H9 (cell line): ENCODE measurements at regions not wholly inside any gene's neighbourhood (a gene's known extent, or its start where the extent isn't known, plus 50 kb on each side); places are given as distances from the start of the nearest gene placed in this dataset.

Experiments
- DNase-seq: peaks from one replicate; pipeline ENCODE4 v3.0.0-alpha.2; 2017
- H2AFZ ChIP-seq: one replicate; pipeline ENCODE4 v1.6.1; 2013; ENCODE audit warnings: mild to moderate bottlenecking, low read length, control low read depth, moderate library complexity
- H2AK5ac ChIP-seq: 2 replicates; pipeline ENCODE4 v1.6.1; 2013; ENCODE audit warnings: low read length, control low read depth, mixed read lengths; ENCODE audit not compliant: insufficient read length
- H2BK120ac ChIP-seq: one replicate; pipeline ENCODE4 v1.6.1; 2013; ENCODE audit warnings: low read depth, mild to moderate bottlenecking, low read length, control low read depth, inconsistent platforms; ENCODE audit not compliant: poor library complexity, severe bottlenecking
- H2BK12ac ChIP-seq: 2 replicates; pipeline ENCODE4 v1.6.1; 2013; ENCODE audit warnings: low read length, control low read depth, mixed read lengths, low read depth; ENCODE audit not compliant: insufficient read length
- H2BK15ac ChIP-seq: 2 replicates; pipeline ENCODE4 v1.6.1; 2013; ENCODE audit warnings: low read depth, low read length, control low read depth
- H2BK20ac ChIP-seq: one replicate; pipeline ENCODE4 v1.6.1; 2013; ENCODE audit warnings: low read depth, mild to moderate bottlenecking, low read length, control low read depth, inconsistent platforms; ENCODE audit not compliant: poor library complexity, severe bottlenecking
- H2BK5ac ChIP-seq: 2 replicates; pipeline ENCODE4 v1.6.1; 2013; ENCODE audit warnings: low read length, control low read depth, mixed read lengths; ENCODE audit not compliant: insufficient read length
- H3K14ac ChIP-seq: 2 replicates; pipeline ENCODE4 v1.6.1; 2013; ENCODE audit warnings: low read length, control low read depth; ENCODE audit not compliant: insufficient read depth
- H3K18ac ChIP-seq: 2 replicates; pipeline ENCODE4 v1.6.1; 2013; ENCODE audit warnings: low read depth, mild to moderate bottlenecking, mixed read lengths, low read length, control low read depth; ENCODE audit not compliant: insufficient read length
- H3K23ac ChIP-seq: 2 replicates; pipeline ENCODE4 v1.6.1; 2013; ENCODE audit warnings: low read length, control low read depth, mixed read lengths, low read depth; ENCODE audit not compliant: insufficient read length
- H3K23me2 ChIP-seq: 2 replicates; pipeline ENCODE4 v1.6.1; 2013; ENCODE audit warnings: low read depth, mild to moderate bottlenecking, mixed read lengths, low read length, control low read depth; ENCODE audit not compliant: insufficient read length, poor library complexity, severe bottlenecking
- H3K27ac ChIP-seq: 2 replicates; pipeline ENCODE4 v1.5.1; 2013; ENCODE audit warnings: low read length, control low read depth, mixed read lengths, low read depth; ENCODE audit not compliant: insufficient read length
- H3K27me3 ChIP-seq: 2 replicates; pipeline ENCODE4 v1.6.1; 2013; ENCODE audit warnings: low read length, control low read depth, inconsistent platforms; ENCODE audit not compliant: insufficient read depth
- H3K4ac ChIP-seq: 2 replicates; pipeline ENCODE4 v1.6.1; 2013; ENCODE audit warnings: low read depth, mild to moderate bottlenecking, control low read depth, inconsistent platforms, low read length, moderate library complexity
- H3K4me1 ChIP-seq: 2 replicates; pipeline ENCODE4 v1.6.1; 2013; ENCODE audit warnings: low read length, control low read depth, inconsistent platforms; ENCODE audit not compliant: insufficient read depth
- H3K4me2 ChIP-seq: 2 replicates; pipeline ENCODE4 v1.6.1; 2013; ENCODE audit warnings: low read length, control low read depth, mixed read lengths; ENCODE audit not compliant: insufficient read length, insufficient read depth
- H3K56ac ChIP-seq: 2 replicates; pipeline ENCODE4 v1.6.1; 2013; ENCODE audit warnings: low read depth, mild to moderate bottlenecking, mixed read lengths, low read length, control low read depth; ENCODE audit not compliant: insufficient read length
- H3K79me1 ChIP-seq: 2 replicates; pipeline ENCODE4 v1.6.1; 2013; ENCODE audit warnings: low read depth, mild to moderate bottlenecking, moderate library complexity, low read length, control low read depth, inconsistent platforms; ENCODE audit not compliant: insufficient read depth, poor library complexity, severe bottlenecking
- H3K79me2 ChIP-seq: 2 replicates; pipeline ENCODE4 v1.6.1; 2013; ENCODE audit warnings: low read length, control low read depth, inconsistent platforms; ENCODE audit not compliant: insufficient read depth
- H3K9ac ChIP-seq: 2 replicates; pipeline ENCODE4 v1.6.1; 2013; ENCODE audit warnings: low read length, control low read depth, mixed read lengths; ENCODE audit not compliant: insufficient read length; ENCODE audit errors: extremely low read depth
- H3K9me3 ChIP-seq: one replicate; pipeline ENCODE4 v1.6.1; 2013; ENCODE audit warnings: low read depth, low read length, inconsistent platforms; ENCODE audit not compliant: control insufficient read depth
- H3T11ph ChIP-seq: one replicate; pipeline ENCODE4 v1.6.1; 2013; ENCODE audit warnings: mild to moderate bottlenecking, low read length, control low read depth, inconsistent platforms
- H4K20me1 ChIP-seq: one replicate; pipeline ENCODE4 v1.6.1; 2013; ENCODE audit not compliant: control insufficient read depth, insufficient read length, insufficient read depth
- H4K5ac ChIP-seq: 2 replicates; pipeline ENCODE4 v1.6.1; 2013; ENCODE audit warnings: low read depth, mild to moderate bottlenecking, mixed read lengths, low read length, control low read depth; ENCODE audit not compliant: insufficient read length
- H4K8ac ChIP-seq: replicated peaks from 2 replicates; pipeline ENCODE4 v1.6.1; 2013; ENCODE audit warnings: low read length, control low read depth, mixed read lengths, low read depth; ENCODE audit not compliant: insufficient read length
- H4K91ac ChIP-seq: 2 replicates; pipeline ENCODE4 v1.6.1; 2013; ENCODE audit warnings: low read depth, mild to moderate bottlenecking, moderate library complexity, mixed read lengths, low read length, control low read depth; ENCODE audit not compliant: insufficient read length
- H3K27ac Mint-ChIP-seq, 3 experiments: 2 replicates in 2 of 3; 3 replicates in 1 of 3; pipeline ENCODE4 v1.8.0; 2020 to 2021; ENCODE audit warnings: mixed read lengths in 3 of 3, mild to moderate bottlenecking in 1 of 3, moderate library complexity in 1 of 3
- H3K27me3 Mint-ChIP-seq: 2 replicates; pipeline ENCODE4 v1.8.0; 2021; ENCODE audit warnings: low read depth, mild to moderate bottlenecking, moderate library complexity, mixed read lengths
- H3K36me3 Mint-ChIP-seq, 3 experiments: 2 replicates in 2 of 3; 3 replicates in 1 of 3; pipeline ENCODE4 v1.8.0; 2020 to 2021; ENCODE audit warnings: low read depth in 3 of 3, mixed read lengths in 3 of 3; ENCODE audit not compliant: insufficient read depth in 1 of 3
- H3K4me1 Mint-ChIP-seq, 2 experiments: 2 replicates each; pipeline ENCODE4 v1.8.0; 2020; ENCODE audit warnings: mixed read lengths in 2 of 2
- H3K4me3 Mint-ChIP-seq, 2 experiments: 2 replicates in 1 of 2; 3 replicates in 1 of 2; pipeline ENCODE4 v1.8.0; 2020 to 2021; ENCODE audit warnings: mild to moderate bottlenecking in 2 of 2, mixed read lengths in 2 of 2, moderate library complexity in 1 of 2
- H3K9me3 Mint-ChIP-seq, 2 experiments: 2 replicates in 1 of 2; 3 replicates in 1 of 2; pipeline ENCODE4 v1.8.0; 2020; ENCODE audit warnings: mild to moderate bottlenecking in 2 of 2, mixed read lengths in 2 of 2, moderate library complexity in 1 of 2
- CTCF ChIP-seq: fragments of 200-600 bp; sonication (generic); conservative IDR thresholded peaks from 3 replicates; pipeline ENCODE4 v1.8.0; 2021; ENCODE audit warnings: antibody characterized with exemption, mild to moderate bottlenecking
- WGBS: extraction: QIAGEN DNeasy Blood & Tissue Kit; methylation state at CpG from one replicate; pipeline ENCODE4 v1.1.7; 2013; ENCODE audit warnings: missing lambda C conversion rate, low lambda C conversion rate, mixed read lengths; ENCODE audit not compliant: insufficient read length; ENCODE audit errors: extremely low coverage; 5-methylcytosine and 5-hydroxymethylcytosine counted together

- H3K14ac ChIP-seq: no peak overlapping the region
- no peaks in the 10 kb centered on the region for H3K23me2 ChIP-seq
- no peaks in the 10 kb centered on the region for H3K4me1 ChIP-seq
- no peak overlapping the region for H4K5ac ChIP-seq
- H4K91ac ChIP-seq: no peak overlapping the region
- no peak overlapping the region for H3K4ac ChIP-seq
- H3K9me3 Mint-ChIP-seq: 0 out of 5 replicates have a peak, but pooled peaks cover 0 to 3% of the 10 kb centered on the region in 2 experiments
- H2AK5ac ChIP-seq: no peak overlapping the region
- H3K4me2 ChIP-seq: no peak overlapping the region
- H3K4me1 Mint-ChIP-seq: peaks cover 7 to 10% of the 10 kb centered on the region in 2 experiments
- H4K8ac ChIP-seq: no peak overlapping the region
- H3K56ac ChIP-seq: no peak overlapping the region
- no peak overlapping the region for H2AFZ ChIP-seq
- no peak for DNase-seq
- H4K20me1 ChIP-seq: no peaks in the 10 kb centered on the region
- no peaks in the 10 kb centered on the region for H3K36me3 Mint-ChIP-seq
- no peak overlapping the region for H2BK12ac ChIP-seq
- no peak overlapping the region for H3T11ph ChIP-seq
- no peak overlapping the region for H3K23ac ChIP-seq
- no peak overlapping the region for H3K4me3 Mint-ChIP-seq
- H3K9ac ChIP-seq: no peak overlapping the region
- H3K9me3 ChIP-seq: no peaks in the 10 kb centered on the region
- no peak overlapping the region; a peak in 1 of 7 replicates for H3K27ac Mint-ChIP-seq
- no peak overlapping the region for H2BK120ac ChIP-seq
- H3K79me2 ChIP-seq: no peaks in the 10 kb centered on the region
- no peak overlapping the region for H3K27ac ChIP-seq
- H3K27me3 ChIP-seq: no peaks in the 10 kb centered on the region
- no peak overlapping the region for H2BK20ac ChIP-seq
- no peaks in the 10 kb centered on the region for H3K79me1 ChIP-seq
- H2BK15ac ChIP-seq: no peak overlapping the region
- no peak for TF ChIP-seq CTCF
- WGBS: no CpG with 5 or more reads among the region's 5 CpGs
- no peak overlapping the region for H3K18ac ChIP-seq
- no peaks in the 10 kb centered on the region; the same call in none of the 2 replicates for H3K27me3 Mint-ChIP-seq
- no peak overlapping the region for H2BK5ac ChIP-seq
Measured at GRCh38 chr2:128981353-128981752, 662.7 kb upstream of the HS6ST1 start.
